Esophagus muscularis mucosa (tissue), 3 donors: ENCODE measurements at regions not wholly inside any gene's neighbourhood (a gene's known extent, or its start where the extent isn't known, plus 50 kb on each side); places are given as distances from the start of the nearest gene placed in this dataset.

Experiments used
- EP300 ChIP-seq: sonication (generic); formaldehyde crosslinking; IDR thresholded peaks from one replicate; pipeline ENCODE4 v1.6.1; 2017; ENCODE audit warnings: antibody characterized with exemption
- TF ChIP-seq, protein P1 (sequence below), 3 experiments: fragments of 200-600 bp in 2 of 3; fragments of 450-650 bp in 1 of 3; sonication (generic) in 2 of 3; IDR thresholded peaks; one replicate each; pipeline ENCODE4 v1.5.1; 2017 to 2019; ENCODE audit warnings: antibody characterized with exemption in 3 of 3, mild to moderate bottlenecking in 2 of 3, moderate library complexity in 1 of 3

- TF ChIP-seq, protein P1, sequence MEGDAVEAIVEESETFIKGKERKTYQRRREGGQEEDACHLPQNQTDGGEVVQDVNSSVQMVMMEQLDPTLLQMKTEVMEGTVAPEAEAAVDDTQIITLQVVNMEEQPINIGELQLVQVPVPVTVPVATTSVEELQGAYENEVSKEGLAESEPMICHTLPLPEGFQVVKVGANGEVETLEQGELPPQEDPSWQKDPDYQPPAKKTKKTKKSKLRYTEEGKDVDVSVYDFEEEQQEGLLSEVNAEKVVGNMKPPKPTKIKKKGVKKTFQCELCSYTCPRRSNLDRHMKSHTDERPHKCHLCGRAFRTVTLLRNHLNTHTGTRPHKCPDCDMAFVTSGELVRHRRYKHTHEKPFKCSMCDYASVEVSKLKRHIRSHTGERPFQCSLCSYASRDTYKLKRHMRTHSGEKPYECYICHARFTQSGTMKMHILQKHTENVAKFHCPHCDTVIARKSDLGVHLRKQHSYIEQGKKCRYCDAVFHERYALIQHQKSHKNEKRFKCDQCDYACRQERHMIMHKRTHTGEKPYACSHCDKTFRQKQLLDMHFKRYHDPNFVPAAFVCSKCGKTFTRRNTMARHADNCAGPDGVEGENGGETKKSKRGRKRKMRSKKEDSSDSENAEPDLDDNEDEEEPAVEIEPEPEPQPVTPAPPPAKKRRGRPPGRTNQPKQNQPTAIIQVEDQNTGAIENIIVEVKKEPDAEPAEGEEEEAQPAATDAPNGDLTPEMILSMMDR (IDR thresholded peaks at IDR 0.05): no peak
- no peak for TF ChIP-seq EP300
These were observed 353.0 kb upstream of the RGS17 start for GRCh38 chr6:153484056-153484455.
